PC-3 (cell line): ENCODE measurements at regions not wholly inside any gene's neighbourhood (a gene's known extent, or its start where the extent isn't known, plus 50 kb on each side); places are given as distances from the start of the nearest gene placed in this dataset.

Source experiments
- ATAC-seq: fragments of 200-7000 bp; cut with Tn5 transposase; 2 replicates; pipeline ENCODE4 v1.9.1; 2020; ENCODE audit warnings: mild to moderate bottlenecking, moderate library complexity
- BruUV-seq: library from RNA; stranded (reverse); fragments of 400-500 nt; replicated peaks from 2 replicates; lab custom pipeline; 2021; lab: Mats Ljungman, UMichigan
- CTCF ChIA-PET: fragments of 300-600 bp; sonication (Branson Sonifier 250); formaldehyde crosslinking; loops from one replicate; lab custom pipeline; 2022; ENCODE audit warnings: antibody characterized with exemption; lab: Charles Lee
- POLR2A ChIA-PET: fragments of 300-600 bp; sonication (Branson Sonifier 250); formaldehyde crosslinking; loops from one replicate; lab custom pipeline; 2022; ENCODE audit warnings: antibody characterized with exemption; ENCODE audit not compliant: unreplicated experiment; lab: Charles Lee
- DNase-seq: peaks from one replicate; pipeline ENCODE4 v3.0.0-alpha.2; 2015
- H2AFZ ChIP-seq: fragments of 300-600 bp; sonication (generic); 2 replicates; pipeline ENCODE4 v1.6.0; 2016; ENCODE audit warnings: antibody characterized with exemption, low read length
- H3F3A ChIP-seq: fragments of 300-600 bp; sonication (generic); one replicate; pipeline ENCODE4 v1.6.0; 2017; ENCODE audit warnings: antibody characterized with exemption, low read length, control low read depth, mild to moderate bottlenecking; ENCODE audit not compliant: unreplicated experiment
- H3K27ac ChIP-seq: fragments of 300-600 bp; sonication (generic); 2 replicates; pipeline ENCODE4 v1.5.1; 2016; ENCODE audit warnings: mild to moderate bottlenecking, low read length
- H3K27me3 ChIP-seq: fragments of 300-600 bp; sonication (generic); 2 replicates; pipeline ENCODE4 v1.6.1; 2016; ENCODE audit warnings: low read length, mixed read lengths
- H3K36me3 ChIP-seq: fragments of 300-600 bp; sonication (generic); 2 replicates; pipeline ENCODE4 v1.6.1; 2016; ENCODE audit warnings: low read depth, mixed run types, low read length, mixed read lengths
- H3K4me1 ChIP-seq: fragments of 300-600 bp; sonication (generic); 2 replicates; pipeline ENCODE4 v1.5.1; 2016; ENCODE audit warnings: low read length; ENCODE audit not compliant: insufficient read depth
- H3K4me2 ChIP-seq: fragments of 300-600 bp; sonication (generic); 2 replicates; pipeline ENCODE4 v1.6.0; 2016; ENCODE audit warnings: low read length
- H3K4me3 ChIP-seq: fragments of 300-600 bp; sonication (generic); 2 replicates; pipeline ENCODE4 v1.5.1; 2016; ENCODE audit warnings: mild to moderate bottlenecking, low read length, mixed read lengths
- H3K79me2 ChIP-seq: fragments of 300-600 bp; sonication (generic); 2 replicates; pipeline ENCODE4 v1.6.1; 2017; ENCODE audit warnings: low read length, mixed read lengths
- H3K9ac ChIP-seq: fragments of 300-600 bp; sonication (generic); 2 replicates; pipeline ENCODE4 v1.6.0; 2016; ENCODE audit warnings: mild to moderate bottlenecking, low read length
- H3K9me2 ChIP-seq: fragments of 300-600 bp; sonication (generic); replicated peaks from 2 replicates; pipeline ENCODE4 v1.6.1; 2016; ENCODE audit warnings: mixed run types, low read length, mixed read lengths
- H3K9me3 ChIP-seq: fragments of 300-600 bp; sonication (generic); 2 replicates; pipeline ENCODE4 v1.6.1; 2016; ENCODE audit warnings: low read length, mixed read lengths
- H4K20me1 ChIP-seq: fragments of 300-600 bp; sonication (generic); 2 replicates; pipeline ENCODE4 v1.6.1; 2016; ENCODE audit warnings: low read length, mixed read lengths
- CTCF ChIP-seq: fragments of 300-600 bp; sonication (generic); conservative IDR thresholded peaks from 2 replicates; pipeline ENCODE4 v1.5.1; 2017; ENCODE audit warnings: antibody characterized with exemption, low read depth, mild to moderate bottlenecking, low read length
- EZH2 ChIP-seq: fragments of 300-600 bp; sonication (generic); IDR thresholded peaks from one replicate; pipeline ENCODE4 v1.6.1; 2017; ENCODE audit warnings: antibody characterized with exemption, mild to moderate bottlenecking, low read length; ENCODE audit not compliant: unreplicated experiment
- EZH2phosphoT487 ChIP-seq: fragments of 300-600 bp; sonication (generic); IDR thresholded peaks from 2 replicates; pipeline ENCODE4 v1.6.1; 2018; ENCODE audit warnings: mild to moderate bottlenecking, antibody characterized with exemption, low read length, borderline replicate concordance
- intact Hi-C: fragments of 100-400 bp; cut with micrococcal nuclease; formaldehyde crosslinking; loops from 2 replicates; pipeline ENCODE4 v1.9.0; 2023

GRCh38 chr14:100982762-100983161, 79.2 kb upstream of the RTL1 start:
- peak overlapping the region; percentile 59 for H3K27ac ChIP-seq
- no peaks in the 10 kb centered on the region for H3K79me2 ChIP-seq
- intact Hi-C loops: loop anchor here (10.0 kb wide), 1 partner anchor 218 kb away; no protein-coding TSS in a partner anchor
- peak; percentile 80 for DNase-seq
- peaks cover 67% of the 10 kb centered on the region for H3K4me1 ChIP-seq
- peak overlapping the region; percentile 56 for H3K4me2 ChIP-seq
- no peaks in the 10 kb centered on the region for H3K27me3 ChIP-seq
- no peaks in the 10 kb centered on the region for H4K20me1 ChIP-seq
- H3K4me3 ChIP-seq: no peak overlapping the region; the same call in 1 of the 2 replicates
- H3K9me2 ChIP-seq: no peaks in the 10 kb centered on the region
- peak; percentile 40; the same call in 1 of the 2 replicates for ATAC-seq
- H3K9ac ChIP-seq: no peak overlapping the region
- no peak overlapping the region for H2AFZ ChIP-seq
- H3K9me3 ChIP-seq: no peaks in the 10 kb centered on the region
- no TSS peak for BruUV-seq
- ChIA-PET CTCF (no interaction called here), POLR2A (no interaction called here)
- no peaks in the 10 kb centered on the region for H3K36me3 ChIP-seq
- peaks cover 3% of the 10 kb centered on the region for H3F3A ChIP-seq
- TF ChIP-seq EZH2 (no peak), CTCF (no peak), EZH2phosphoT487 (no peak)

GRCh38 chr14:100983710-100984109, 80.2 kb upstream of the RTL1 start:
- intact Hi-C loops: loop anchor here (10.0 kb wide), 1 partner anchor 219 kb away; no protein-coding TSS in a partner anchor
- BruUV-seq: no TSS peak
- Histone ChIP-seq H3K4me2 (no peak overlapping the region), H3K9me2 (no peaks in the 10 kb centered on the region), H3K79me2 (no peaks in the 10 kb centered on the region), H3K27ac (no peak overlapping the region), H4K20me1 (no peaks in the 10 kb centered on the region), H3F3A (peaks cover 3% of the 10 kb centered on the region), H3K36me3 (no peaks in the 10 kb centered on the region), H3K4me1 (peaks cover 70% of the 10 kb centered on the region), H3K27me3 (no peaks in the 10 kb centered on the region), H2AFZ (no peak overlapping the region), H3K4me3 (no peak overlapping the region), H3K9ac (no peak overlapping the region), H3K9me3 (no peaks in the 10 kb centered on the region)
- DNase-seq (no peak), ATAC-seq (no peak)
- POLR2A ChIA-PET: no interaction called here
- TF ChIP-seq EZH2phosphoT487 (no peak), EZH2 (no peak), CTCF (no peak)
- CTCF ChIA-PET: no interaction called here

- Histone ChIP-seq H3K4me3 (no peak overlapping the region), H3K4me1 (peaks cover 48% of the 10 kb centered on the region), H3K27ac (peak overlapping the region; percentile 98), H3K79me2 (no peaks in the 10 kb centered on the region), H3F3A (no peaks in the 10 kb centered on the region), H4K20me1 (no peaks in the 10 kb centered on the region), H3K4me2 (peak overlapping the region; percentile 66), H3K27me3 (no peaks in the 10 kb centered on the region), H3K9ac (peak overlapping the region; percentile 77), H3K9me2 (no peaks in the 10 kb centered on the region), H3K9me3 (no peaks in the 10 kb centered on the region), H3K36me3 (no peaks in the 10 kb centered on the region), H2AFZ (no peak overlapping the region)
- TSS peak; percentile 79 for BruUV-seq
- DNase-seq (peak; percentile 64), ATAC-seq (peak; percentile 80)
- intact Hi-C loops: loop anchor here (5.0 to 10.0 kb wide), 3 partner anchors 69 to 223 kb away; no protein-coding TSS in a partner anchor
- TF ChIP-seq CTCF (no peak), EZH2 (no peak), EZH2phosphoT487 (no peak)
- CTCF ChIA-PET: no interaction called here
- POLR2A ChIA-PET: no interaction called here
Measured at GRCh38 chr14:100988011-100988410, 84.5 kb upstream of the RTL1 start.
